ENCODE measurements at regions not wholly inside any gene's neighbourhood (a gene's known extent, or its start where the extent isn't known, plus 50 kb on each side); places are given as distances from the start of the nearest gene placed in this dataset.

DNA sequence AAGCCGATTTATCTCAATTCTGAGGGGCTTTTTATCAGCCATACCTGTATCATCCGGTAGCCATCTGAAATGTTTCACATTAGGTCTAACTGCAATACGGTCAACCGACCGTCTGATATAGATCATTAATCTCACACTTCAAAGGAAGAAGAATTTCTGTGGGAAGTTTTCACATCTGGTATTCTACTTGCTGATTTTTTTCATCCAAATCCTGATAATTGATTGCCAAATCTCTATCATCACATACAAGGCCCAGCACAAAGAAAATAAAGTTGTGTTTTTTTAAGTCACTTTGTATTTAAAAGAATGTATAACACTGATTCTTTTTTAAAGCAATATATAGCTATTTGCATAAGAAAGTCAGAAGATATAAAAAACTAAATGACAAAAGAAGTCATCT is 132.3 kb downstream of the DKK1 start:
- no peak overlapping the region for H3K4me3 ChIP-seq (ENCODE audit: low read depth, low read length, poor library complexity, severe bottlenecking)
- no peaks in the 10 kb centered on the region for H3K4me1 ChIP-seq (ENCODE audit: insufficient read depth, low read length, severe bottlenecking)
- H3K79me2 ChIP-seq (ENCODE audit: insufficient read depth, low read length): no peaks in the 10 kb centered on the region
- TF ChIP-seq CTCF (IDR thresholded peaks at IDR 0.05; ENCODE audit: low read length): no peak
- H4K20me1 ChIP-seq (ENCODE audit: insufficient read depth, low read length): no peaks in the 10 kb centered on the region
- no peaks in the 10 kb centered on the region for H3K36me3 ChIP-seq (ENCODE audit: insufficient read depth, low read length)
- H3K9me3 ChIP-seq (ENCODE audit: low read length): no peaks in the 10 kb centered on the region
- H2AFZ ChIP-seq (ENCODE audit: low read length): no peak overlapping the region
- H3K27me3 ChIP-seq (ENCODE audit: insufficient read depth, low read length): no peaks in the 10 kb centered on the region
- H3K9me2 ChIP-seq (ENCODE audit: low read depth, low read length): no peaks in the 10 kb centered on the region
- no peak overlapping the region for H3K4me2 ChIP-seq (ENCODE audit: low read length)
- H3K9ac ChIP-seq (ENCODE audit: low read length): no peak overlapping the region
- H3K27ac ChIP-seq (ENCODE audit: low read depth, low read length, poor library complexity, severe bottlenecking): no peak overlapping the region
- no peaks in the 10 kb centered on the region for H3F3A ChIP-seq (ENCODE audit: insufficient read depth, low read length)

DNA sequence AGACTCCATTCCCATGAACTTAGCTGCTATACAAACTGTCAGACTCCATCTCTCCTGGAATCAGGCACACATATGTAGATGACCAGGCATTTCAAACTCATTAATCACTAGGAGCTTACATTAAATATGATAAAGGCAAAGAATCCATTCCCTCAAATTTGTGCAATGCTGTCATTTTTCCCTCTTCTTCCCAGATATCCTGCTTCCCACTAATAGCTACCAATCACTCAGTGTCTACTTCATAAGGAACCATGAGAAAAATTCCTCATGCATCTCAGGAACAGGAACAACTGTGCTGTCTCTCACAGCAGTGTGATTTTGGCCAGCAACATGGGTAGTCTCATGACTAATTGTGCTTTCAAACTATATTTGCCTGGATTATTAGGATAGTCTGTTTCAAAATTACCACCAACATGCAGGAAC is 133.9 kb downstream of the DKK1 start:
- no peaks in the 10 kb centered on the region for H3K9me2 ChIP-seq (ENCODE audit: low read depth, low read length)
- no peak overlapping the region for H2AFZ ChIP-seq (ENCODE audit: low read length)
- H3K36me3 ChIP-seq (ENCODE audit: insufficient read depth, low read length): no peaks in the 10 kb centered on the region
- H3K27ac ChIP-seq (ENCODE audit: low read depth, low read length, poor library complexity, severe bottlenecking): no peak overlapping the region
- no peaks in the 10 kb centered on the region for H3F3A ChIP-seq (ENCODE audit: insufficient read depth, low read length)
- H3K79me2 ChIP-seq (ENCODE audit: insufficient read depth, low read length): no peaks in the 10 kb centered on the region
- H3K9ac ChIP-seq (ENCODE audit: low read length): no peak overlapping the region
- no peaks in the 10 kb centered on the region for H4K20me1 ChIP-seq (ENCODE audit: insufficient read depth, low read length)
- no peaks in the 10 kb centered on the region for H3K9me3 ChIP-seq (ENCODE audit: low read length)
- no peaks in the 10 kb centered on the region for H3K4me1 ChIP-seq (ENCODE audit: insufficient read depth, low read length, severe bottlenecking)
- H3K27me3 ChIP-seq (ENCODE audit: insufficient read depth, low read length): no peaks in the 10 kb centered on the region
- TF ChIP-seq CTCF (IDR thresholded peaks at IDR 0.05; ENCODE audit: low read length) (no peak), EZH2 (IDR thresholded peaks at IDR 0.05; ENCODE audit: borderline replicate concordance, low read length) (no peak)
- no peak overlapping the region for H3K4me3 ChIP-seq (ENCODE audit: low read depth, low read length, poor library complexity, severe bottlenecking)
- no peak overlapping the region for H3K4me2 ChIP-seq (ENCODE audit: low read length)

- Histone ChIP-seq H4K20me1 (ENCODE audit: insufficient read depth, low read length) (no peaks in the 10 kb centered on the region), H2AFZ (ENCODE audit: low read length) (no peak overlapping the region), H3K9me3 (ENCODE audit: low read length) (no peaks in the 10 kb centered on the region), H3K4me2 (ENCODE audit: low read length) (no peak overlapping the region), H3K9me2 (ENCODE audit: low read depth, low read length) (no peaks in the 10 kb centered on the region), H3K4me3 (ENCODE audit: low read depth, low read length, poor library complexity, severe bottlenecking) (no peak overlapping the region), H3K27ac (ENCODE audit: low read depth, low read length, poor library complexity, severe bottlenecking) (no peak overlapping the region), H3K36me3 (ENCODE audit: insufficient read depth, low read length) (no peaks in the 10 kb centered on the region), H3K9ac (ENCODE audit: low read length) (no peak overlapping the region), H3K27me3 (ENCODE audit: insufficient read depth, low read length) (no peaks in the 10 kb centered on the region), H3K79me2 (ENCODE audit: insufficient read depth, low read length) (no peaks in the 10 kb centered on the region), H3F3A (ENCODE audit: insufficient read depth, low read length) (no peaks in the 10 kb centered on the region), H3K4me1 (ENCODE audit: insufficient read depth, low read length, severe bottlenecking) (no peaks in the 10 kb centered on the region)
- TF ChIP-seq CTCF (IDR thresholded peaks at IDR 0.05; ENCODE audit: low read length): no peak
- TF ChIP-seq EZH2 (IDR thresholded peaks at IDR 0.05; ENCODE audit: borderline replicate concordance, low read length): no peak
These were observed 136.7 kb downstream of the DKK1 start for GRCh38 chr10:52450762-52451291.
